DND-41 (cell line): ENCODE measurements at regions not wholly inside any gene's neighbourhood (a gene's known extent, or its start where the extent isn't known, plus 50 kb on each side); places are given as distances from the start of the nearest gene placed in this dataset.

Source experiments
- EZH2 ChIP-seq: IDR thresholded peaks from 3 replicates; pipeline ENCODE4 v1.6.1; 2012; ENCODE audit warnings: borderline replicate concordance, low read depth, mild to moderate bottlenecking, moderate library complexity, low read length, inconsistent platforms; ENCODE audit not compliant: severe bottlenecking
- TF ChIP-seq, protein P1 (sequence below): IDR thresholded peaks from 2 replicates; pipeline ENCODE4 v1.5.1; 2012; ENCODE audit warnings: borderline replicate concordance, low read length, moderate library complexity, mild to moderate bottlenecking; ENCODE audit not compliant: poor library complexity, severe bottlenecking; ENCODE audit errors: extremely low read depth

DNA sequence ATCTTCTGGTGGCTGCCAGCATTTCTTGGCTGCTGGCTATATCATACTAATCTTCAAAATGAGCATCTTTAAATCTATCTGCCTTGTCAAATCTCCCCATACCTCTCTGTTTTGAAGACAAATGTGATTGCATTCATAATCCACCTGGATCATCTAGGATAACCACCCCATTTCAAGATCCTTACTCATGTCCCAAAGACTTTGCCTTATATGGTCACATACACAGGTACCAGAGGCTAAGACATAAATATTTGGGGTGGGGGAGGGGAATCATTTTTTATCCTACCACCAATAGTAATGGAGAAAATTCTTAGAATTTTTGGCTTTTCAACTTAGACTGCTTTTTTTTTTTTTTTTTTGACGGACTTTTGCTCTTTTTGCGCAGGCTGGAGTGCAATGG lies 970.8 kb downstream of the PLOD2 start:
- TF ChIP-seq, protein P1, sequence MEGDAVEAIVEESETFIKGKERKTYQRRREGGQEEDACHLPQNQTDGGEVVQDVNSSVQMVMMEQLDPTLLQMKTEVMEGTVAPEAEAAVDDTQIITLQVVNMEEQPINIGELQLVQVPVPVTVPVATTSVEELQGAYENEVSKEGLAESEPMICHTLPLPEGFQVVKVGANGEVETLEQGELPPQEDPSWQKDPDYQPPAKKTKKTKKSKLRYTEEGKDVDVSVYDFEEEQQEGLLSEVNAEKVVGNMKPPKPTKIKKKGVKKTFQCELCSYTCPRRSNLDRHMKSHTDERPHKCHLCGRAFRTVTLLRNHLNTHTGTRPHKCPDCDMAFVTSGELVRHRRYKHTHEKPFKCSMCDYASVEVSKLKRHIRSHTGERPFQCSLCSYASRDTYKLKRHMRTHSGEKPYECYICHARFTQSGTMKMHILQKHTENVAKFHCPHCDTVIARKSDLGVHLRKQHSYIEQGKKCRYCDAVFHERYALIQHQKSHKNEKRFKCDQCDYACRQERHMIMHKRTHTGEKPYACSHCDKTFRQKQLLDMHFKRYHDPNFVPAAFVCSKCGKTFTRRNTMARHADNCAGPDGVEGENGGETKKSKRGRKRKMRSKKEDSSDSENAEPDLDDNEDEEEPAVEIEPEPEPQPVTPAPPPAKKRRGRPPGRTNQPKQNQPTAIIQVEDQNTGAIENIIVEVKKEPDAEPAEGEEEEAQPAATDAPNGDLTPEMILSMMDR: no peak
- TF ChIP-seq EZH2: no peak
